ENCODE measurements at regions not wholly inside any gene's neighbourhood (a gene's known extent, or its start where the extent isn't known, plus 50 kb on each side); places are given as distances from the start of the nearest gene placed in this dataset.

DNA sequence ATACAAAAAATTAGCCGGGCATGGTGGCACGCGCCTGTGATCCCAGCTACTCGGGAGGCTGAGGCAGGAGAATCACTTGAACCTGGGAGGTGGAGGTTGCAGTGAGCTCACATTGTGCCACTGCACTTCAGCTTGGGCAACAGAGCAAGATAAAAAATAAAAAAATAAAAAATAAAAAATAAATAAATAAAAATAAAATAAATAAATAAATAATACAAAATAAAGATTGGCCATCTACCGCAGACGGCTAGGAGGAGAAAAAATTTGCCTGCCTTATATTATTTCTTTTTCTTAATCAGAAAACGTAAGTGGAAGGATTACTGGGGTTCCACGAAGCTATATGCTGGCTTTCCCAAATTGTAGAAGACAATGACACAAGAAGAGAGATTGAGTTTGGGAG lies 229.7 kb downstream of the EPHA4 start:
- Mint-ChIP-seq H3K36me3 (ENCODE audit: low read depth) (no peaks in the 10 kb centered on the region), H3K4me3 (no peak overlapping the region), H3K9me3 (ENCODE audit: insufficient read depth) (no peaks in the 10 kb centered on the region), H3K4me1 (ENCODE audit: low read depth) (no peaks in the 10 kb centered on the region), H3K27ac (no peak overlapping the region), H3K27me3 (ENCODE audit: low read depth) (no peaks in the 10 kb centered on the region)
- DNase-seq: no peak
- ChIA-PET CTCF (interaction anchor here (0.6 kb wide), 1 partner anchor 1520 kb away, joined by 4 read pairs; no protein-coding TSS in a partner anchor), POLR2A (no interaction called here)
- no peak for ATAC-seq

DNA sequence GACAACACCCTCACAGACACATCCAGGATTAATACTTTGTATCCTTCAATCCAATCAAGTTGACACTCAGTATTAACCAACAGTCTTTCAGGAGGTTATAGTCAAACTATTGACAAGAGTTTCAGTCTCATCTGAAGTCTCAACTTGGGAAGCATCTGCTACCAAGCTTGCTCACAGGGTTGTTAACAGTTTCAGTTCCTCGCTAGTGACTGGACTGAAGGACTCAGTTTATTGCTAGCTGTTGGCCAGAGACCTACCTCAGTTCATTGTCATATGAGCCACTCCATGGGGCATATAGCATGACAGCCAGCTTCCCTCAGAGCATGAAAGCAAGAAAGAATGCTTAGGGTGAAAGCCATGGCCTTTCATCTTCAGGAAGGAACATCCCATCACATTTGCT lies 228.6 kb downstream of the EPHA4 start:
- CTCF ChIA-PET: no interaction called here
- ATAC-seq: no peak
- H3K27ac Mint-ChIP-seq: no peak overlapping the region

DNA sequence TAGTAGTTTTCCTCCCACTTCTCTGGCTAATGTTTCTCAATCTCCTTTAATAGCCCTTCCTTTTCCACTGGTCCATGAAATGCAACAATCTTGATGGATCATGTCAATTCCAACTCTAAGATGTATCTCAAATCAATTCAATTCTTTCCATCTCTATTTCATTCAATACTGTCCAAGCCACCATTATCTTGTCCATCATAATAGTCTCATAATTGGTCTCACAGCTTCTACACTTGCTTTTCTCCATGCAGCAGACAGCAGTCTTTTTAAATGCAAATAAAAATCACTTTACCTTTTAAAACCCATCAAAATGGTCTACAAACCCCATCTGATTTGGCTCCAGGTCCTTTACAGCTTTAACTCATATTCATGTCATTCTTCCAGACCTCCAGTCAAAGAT lies 226.6 kb downstream of the EPHA4 start:
- DNase-seq (no peak), ATAC-seq (no peak)
- Mint-ChIP-seq H3K9me3 (ENCODE audit: insufficient read depth) (no peaks in the 10 kb centered on the region), H3K4me3 (no peak overlapping the region), H3K27me3 (ENCODE audit: low read depth) (no peaks in the 10 kb centered on the region), H3K27ac (no peak overlapping the region), H3K36me3 (ENCODE audit: low read depth) (no peaks in the 10 kb centered on the region), H3K4me1 (ENCODE audit: low read depth) (no peaks in the 10 kb centered on the region)
- POLR2A ChIA-PET: no interaction called here
- CTCF ChIA-PET: no interaction called here

More for the DNA sequence above, 228.6 kb downstream of the EPHA4 start:
- no peaks in the 10 kb centered on the region for H3K27me3 Mint-ChIP-seq (ENCODE audit: low read depth)
- POLR2A ChIA-PET: no interaction called here
- no peaks in the 10 kb centered on the region for H3K9me3 Mint-ChIP-seq (ENCODE audit: insufficient read depth)
- no peak overlapping the region for H3K4me3 Mint-ChIP-seq
- H3K4me1 Mint-ChIP-seq (ENCODE audit: low read depth): no peaks in the 10 kb centered on the region
- DNase-seq: no peak
- no peaks in the 10 kb centered on the region for H3K36me3 Mint-ChIP-seq (ENCODE audit: low read depth)

DNA sequence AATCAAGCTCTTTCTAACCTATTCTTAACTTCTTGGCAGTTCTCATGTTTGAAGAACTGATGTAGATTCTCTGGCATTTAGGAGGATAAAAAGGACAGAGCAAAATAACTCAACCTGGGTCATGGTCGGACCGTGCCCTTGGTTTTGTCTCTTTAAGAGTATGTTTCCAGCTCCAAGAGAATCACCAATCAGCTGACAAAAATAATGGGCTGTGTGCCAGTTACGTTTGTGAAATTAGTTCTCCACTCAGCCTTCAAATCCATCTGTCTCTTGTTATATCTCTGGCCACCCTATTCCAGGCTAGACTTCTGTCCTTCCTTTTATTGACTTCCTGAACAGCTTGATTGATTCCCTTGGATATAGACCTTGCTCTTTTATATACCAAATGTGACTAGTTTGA lies 225.7 kb downstream of the EPHA4 start:
- Mint-ChIP-seq H3K36me3 (ENCODE audit: low read depth) (no peaks in the 10 kb centered on the region), H3K9me3 (ENCODE audit: insufficient read depth) (no peaks in the 10 kb centered on the region), H3K4me1 (ENCODE audit: low read depth) (no peaks in the 10 kb centered on the region), H3K27ac (no peak overlapping the region), H3K4me3 (no peak overlapping the region), H3K27me3 (ENCODE audit: low read depth) (no peaks in the 10 kb centered on the region)
- POLR2A ChIA-PET: no interaction called here
- ATAC-seq: no peak
- CTCF ChIA-PET: no interaction called here
- DNase-seq: no peak

GRCh38 chr2:221347471-221347870 lies 224.6 kb downstream of the EPHA4 start:
- Mint-ChIP-seq H3K27me3 (ENCODE audit: low read depth) (no peaks in the 10 kb centered on the region), H3K9me3 (ENCODE audit: insufficient read depth) (no peaks in the 10 kb centered on the region), H3K36me3 (ENCODE audit: low read depth) (no peaks in the 10 kb centered on the region), H3K4me1 (ENCODE audit: low read depth) (no peaks in the 10 kb centered on the region), H3K4me3 (no peak overlapping the region), H3K27ac (no peak overlapping the region)
- CTCF ChIA-PET: no interaction called here
- POLR2A ChIA-PET: no interaction called here
- ATAC-seq (no peak), DNase-seq (no peak)

- Mint-ChIP-seq H3K4me1 (ENCODE audit: low read depth) (no peaks in the 10 kb centered on the region), H3K27ac (no peak overlapping the region), H3K9me3 (ENCODE audit: insufficient read depth) (no peaks in the 10 kb centered on the region), H3K36me3 (ENCODE audit: low read depth) (no peaks in the 10 kb centered on the region), H3K4me3 (no peak overlapping the region), H3K27me3 (ENCODE audit: low read depth) (no peaks in the 10 kb centered on the region)
- CTCF ChIA-PET: no interaction called here
- DNase-seq (no peak), ATAC-seq (no peak)
- POLR2A ChIA-PET: no interaction called here
Measured at GRCh38 chr2:221350616-221351015, 221.5 kb downstream of the EPHA4 start.

DNA sequence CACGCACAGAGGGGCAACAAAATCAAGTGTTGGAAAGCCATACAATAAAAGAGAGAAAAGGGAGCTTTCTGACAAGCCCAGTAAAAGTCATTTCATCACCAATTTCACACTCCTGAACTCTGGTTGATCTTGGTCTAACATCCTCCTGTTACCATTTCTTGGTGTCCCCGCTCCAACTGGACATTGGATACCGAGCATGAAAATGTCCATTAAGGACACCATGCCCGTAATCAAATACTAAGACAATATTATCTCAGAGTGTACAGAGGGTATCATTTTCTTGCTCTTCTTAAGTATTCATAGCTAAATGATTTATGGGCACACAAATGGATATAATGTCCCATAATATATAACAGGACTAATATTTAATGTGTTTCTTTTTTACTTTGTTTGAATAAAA lies 218.9 kb downstream of the EPHA4 start:
- H3K4me3 Mint-ChIP-seq: no peak overlapping the region
- no peak for ATAC-seq
- H3K36me3 Mint-ChIP-seq (ENCODE audit: low read depth): no peaks in the 10 kb centered on the region
- no peaks in the 10 kb centered on the region for H3K9me3 Mint-ChIP-seq (ENCODE audit: insufficient read depth)
- no peaks in the 10 kb centered on the region for H3K27me3 Mint-ChIP-seq (ENCODE audit: low read depth)
- H3K4me1 Mint-ChIP-seq (ENCODE audit: low read depth): no peaks in the 10 kb centered on the region
- ChIA-PET CTCF (no interaction called here), POLR2A (no interaction called here)
- DNase-seq: no peak
- no peak overlapping the region for H3K27ac Mint-ChIP-seq

GRCh38 chr2:221360312-221360711 lies 211.8 kb downstream of the EPHA4 start:
- H3K4me1 Mint-ChIP-seq (ENCODE audit: low read depth): no peaks in the 10 kb centered on the region
- CTCF ChIA-PET: no interaction called here
- ATAC-seq (no peak), DNase-seq (no peak)
- H3K36me3 Mint-ChIP-seq (ENCODE audit: low read depth): no peaks in the 10 kb centered on the region
- H3K27ac Mint-ChIP-seq: no peak overlapping the region
- H3K9me3 Mint-ChIP-seq (ENCODE audit: insufficient read depth): no peaks in the 10 kb centered on the region
- no peaks in the 10 kb centered on the region for H3K27me3 Mint-ChIP-seq (ENCODE audit: low read depth)
- POLR2A ChIA-PET: no interaction called here
- H3K4me3 Mint-ChIP-seq: no peak overlapping the region

- Mint-ChIP-seq H3K27ac (no peak overlapping the region), H3K36me3 (ENCODE audit: low read depth) (no peaks in the 10 kb centered on the region), H3K4me3 (no peak overlapping the region), H3K9me3 (ENCODE audit: insufficient read depth) (no peaks in the 10 kb centered on the region), H3K27me3 (ENCODE audit: low read depth) (no peaks in the 10 kb centered on the region), H3K4me1 (ENCODE audit: low read depth) (no peaks in the 10 kb centered on the region)
- POLR2A ChIA-PET: no interaction called here
- DNase-seq (no peak), ATAC-seq (no peak)
- CTCF ChIA-PET: no interaction called here
Measured at GRCh38 chr2:221360742-221361141, 211.4 kb downstream of the EPHA4 start.

GRCh38 chr2:221361633-221362032 lies 210.5 kb downstream of the EPHA4 start:
- Mint-ChIP-seq H3K4me3 (no peak overlapping the region), H3K27me3 (ENCODE audit: low read depth) (no peaks in the 10 kb centered on the region), H3K36me3 (ENCODE audit: low read depth) (no peaks in the 10 kb centered on the region), H3K27ac (no peak overlapping the region), H3K9me3 (ENCODE audit: insufficient read depth) (no peaks in the 10 kb centered on the region), H3K4me1 (ENCODE audit: low read depth) (no peaks in the 10 kb centered on the region)
- ChIA-PET CTCF (no interaction called here), POLR2A (no interaction called here)
- ATAC-seq (no peak), DNase-seq (no peak)

DNA sequence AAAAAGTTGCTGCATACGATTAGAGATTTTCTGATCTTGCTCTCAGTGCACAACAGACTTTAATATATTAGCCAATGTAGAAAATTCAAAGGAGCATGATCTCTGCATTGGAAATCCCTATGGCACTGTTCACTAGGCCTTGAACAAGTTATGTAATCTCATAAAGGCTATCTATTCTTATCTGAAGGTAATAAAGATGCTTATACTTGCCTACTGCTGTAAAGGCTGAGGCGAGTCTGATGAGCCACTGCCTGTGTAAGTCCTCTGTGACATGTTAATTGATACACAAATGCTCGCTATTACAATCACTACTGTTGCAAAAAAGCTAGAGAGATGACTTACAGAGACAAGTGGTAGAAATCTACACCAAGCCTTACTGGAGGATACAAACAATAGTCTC lies 207.4 kb downstream of the EPHA4 start:
- H3K27ac Mint-ChIP-seq: no peak overlapping the region
- H3K36me3 Mint-ChIP-seq (ENCODE audit: low read depth): no peaks in the 10 kb centered on the region
- POLR2A ChIA-PET: no interaction called here
- H3K4me1 Mint-ChIP-seq (ENCODE audit: low read depth): no peaks in the 10 kb centered on the region
- H3K4me3 Mint-ChIP-seq: no peak overlapping the region
- H3K27me3 Mint-ChIP-seq (ENCODE audit: low read depth): no peaks in the 10 kb centered on the region
- CTCF ChIA-PET: no interaction called here
- DNase-seq (no peak), ATAC-seq (no peak)
- no peaks in the 10 kb centered on the region for H3K9me3 Mint-ChIP-seq (ENCODE audit: insufficient read depth)
